ENCODE measurements at regions not wholly inside any gene's neighbourhood (a gene's known extent, or its start where the extent isn't known, plus 50 kb on each side); places are given as distances from the start of the nearest gene placed in this dataset.

GRCh38 chr16:73414638-73415037 is 366.7 kb upstream of the ZFHX3 start:
- TF ChIP-seq CTCF (IDR thresholded peaks at IDR 0.05; ENCODE audit: unreplicated experiment in 3 of 3), result no peak
- H3K4me1 Mint-ChIP-seq, result no peaks in the 10 kb centered on the region
- H3K36me3 Mint-ChIP-seq (ENCODE audit: low read depth), result no peaks in the 10 kb centered on the region
- H3K27me3 Mint-ChIP-seq (ENCODE audit: low read depth), result peaks cover 10% of the 10 kb centered on the region
- no peak overlapping the region for H3K27ac Mint-ChIP-seq
- no peaks in the 10 kb centered on the region for H3K9me3 Mint-ChIP-seq
- H3K4me3 Mint-ChIP-seq, result no peak overlapping the region

- Mint-ChIP-seq H3K27me3 (ENCODE audit: low read depth) (peaks cover 10% of the 10 kb centered on the region), H3K4me1 (no peaks in the 10 kb centered on the region), H3K27ac (no peak overlapping the region), H3K36me3 (ENCODE audit: low read depth) (no peaks in the 10 kb centered on the region), H3K9me3 (no peaks in the 10 kb centered on the region), H3K4me3 (no peak overlapping the region)
- TF ChIP-seq CTCF (IDR thresholded peaks at IDR 0.05; ENCODE audit: unreplicated experiment in 3 of 3), result no peak
These were observed 365.9 kb upstream of the ZFHX3 start for GRCh38 chr16:73413830-73414190.

- no peak for TF ChIP-seq CTCF (IDR thresholded peaks at IDR 0.05; ENCODE audit: unreplicated experiment in 3 of 3)
- H3K4me1 Mint-ChIP-seq, result no peaks in the 10 kb centered on the region
- H3K27ac Mint-ChIP-seq, result no peak overlapping the region
- peaks cover 10% of the 10 kb centered on the region for H3K27me3 Mint-ChIP-seq (ENCODE audit: low read depth)
- H3K9me3 Mint-ChIP-seq, result no peaks in the 10 kb centered on the region
- H3K4me3 Mint-ChIP-seq, result no peak overlapping the region
- H3K36me3 Mint-ChIP-seq (ENCODE audit: low read depth), result no peaks in the 10 kb centered on the region
These were observed 365.3 kb upstream of the ZFHX3 start for GRCh38 chr16:73413091-73413829.

GRCh38 chr16:73412416-73412815 is 364.5 kb upstream of the ZFHX3 start:
- no peak overlapping the region for H3K4me3 Mint-ChIP-seq
- H3K36me3 Mint-ChIP-seq (ENCODE audit: low read depth), result no peaks in the 10 kb centered on the region
- H3K9me3 Mint-ChIP-seq, result no peaks in the 10 kb centered on the region
- no peak for TF ChIP-seq CTCF (IDR thresholded peaks at IDR 0.05; ENCODE audit: unreplicated experiment in 3 of 3)
- no peaks in the 10 kb centered on the region for H3K4me1 Mint-ChIP-seq
- H3K27me3 Mint-ChIP-seq (ENCODE audit: low read depth), result peaks cover 10% of the 10 kb centered on the region
- H3K27ac Mint-ChIP-seq, result no peak overlapping the region

- Mint-ChIP-seq H3K27me3 (ENCODE audit: low read depth) (peaks cover 10% of the 10 kb centered on the region), H3K9me3 (no peaks in the 10 kb centered on the region), H3K36me3 (ENCODE audit: low read depth) (no peaks in the 10 kb centered on the region), H3K4me1 (peaks cover 29% of the 10 kb centered on the region), H3K4me3 (no peak overlapping the region), H3K27ac (no peak overlapping the region)
- TF ChIP-seq CTCF (IDR thresholded peaks at IDR 0.05; ENCODE audit: unreplicated experiment in 3 of 3), result no peak
These were observed 360.8 kb upstream of the ZFHX3 start for GRCh38 chr16:73408716-73409115.

GRCh38 chr16:73408311-73408710 is 360.4 kb upstream of the ZFHX3 start:
- Mint-ChIP-seq H3K36me3 (ENCODE audit: low read depth) (no peaks in the 10 kb centered on the region), H3K4me3 (no peak overlapping the region), H3K27me3 (ENCODE audit: low read depth) (peaks cover 10% of the 10 kb centered on the region), H3K4me1 (peaks cover 31% of the 10 kb centered on the region), H3K27ac (no peak overlapping the region), H3K9me3 (no peaks in the 10 kb centered on the region)
- TF ChIP-seq CTCF (IDR thresholded peaks at IDR 0.05; ENCODE audit: unreplicated experiment in 3 of 3), result no peak

All from nephron (organoid).